Keratinocyte (primary cell): ENCODE measurements at regions not wholly inside any gene's neighbourhood (a gene's known extent, or its start where the extent isn't known, plus 50 kb on each side); places are given as distances from the start of the nearest gene placed in this dataset.

Source experiments
- CTCF ChIP-seq, 3 experiments: IDR thresholded peaks in 1 of 3; conservative IDR thresholded peaks in 1 of 3; optimal IDR thresholded peaks in 1 of 3; 2 replicates in 2 of 3; 3 replicates in 1 of 3; pipeline versions ENCODE3 to v1.5.1; 2011; ENCODE audit warnings: low read length in 3 of 3, mild to moderate bottlenecking in 3 of 3, moderate library complexity in 2 of 3, control low read depth in 1 of 3, inconsistent platforms in 1 of 3; ENCODE audit not compliant: insufficient read depth in 2 of 3; ENCODE audit errors: extremely low read depth in 1 of 3
- EZH2 ChIP-seq: IDR thresholded peaks from one replicate; pipeline ENCODE4 v1.6.1; 2012; ENCODE audit warnings: inconsistent platforms, mild to moderate bottlenecking, low read length, moderate library complexity

GRCh38 chr6:167450626-167451025, 125.7 kb downstream of the TTLL2 start:
- TF ChIP-seq CTCF (optimal IDR thresholded peaks at IDR 0.05 in 1 of 3, IDR thresholded peaks at IDR 0.05 in 1 of 3, conservative IDR thresholded peaks at IDR 0.05 in 1 of 3; ENCODE audit: extremely low read depth in 1 of 3, insufficient read depth in 2 of 3, low read length in 3 of 3) (no peak), EZH2 (no peak)
